Trophoblast cell (in vitro differentiated cells and primary cell): ENCODE measurements at regions not wholly inside any gene's neighbourhood (a gene's known extent, or its start where the extent isn't known, plus 50 kb on each side); places are given as distances from the start of the nearest gene placed in this dataset.

Experiments
- DNase-seq, 2 donors: peaks; one replicate each; pipeline ENCODE4 v3.0.0-alpha.2; 2016
- H2AFZ ChIP-seq: 2 replicates; pipeline ENCODE4 v1.6.1; 2013; ENCODE audit warnings: low read length, moderate library complexity, mild to moderate bottlenecking; ENCODE audit not compliant: insufficient read depth, poor library complexity
- H2AK5ac ChIP-seq: 2 replicates; pipeline ENCODE4 v1.6.1; 2013; ENCODE audit warnings: mild to moderate bottlenecking, low read length
- H2BK120ac ChIP-seq: 2 replicates; pipeline ENCODE4 v1.6.1; 2013; ENCODE audit warnings: low read length, mild to moderate bottlenecking, moderate library complexity; ENCODE audit not compliant: insufficient read depth, poor library complexity
- H2BK12ac ChIP-seq: 2 replicates; pipeline ENCODE4 v1.6.1; 2013; ENCODE audit warnings: mild to moderate bottlenecking, low read length, moderate library complexity
- H2BK5ac ChIP-seq: 2 replicates; pipeline ENCODE4 v1.6.1; 2013; ENCODE audit warnings: low read length, low read depth, moderate library complexity, mild to moderate bottlenecking; ENCODE audit not compliant: poor library complexity
- H3K14ac ChIP-seq: 2 replicates; pipeline ENCODE4 v1.6.1; 2013; ENCODE audit warnings: mild to moderate bottlenecking, low read length
- H3K18ac ChIP-seq: 2 replicates; pipeline ENCODE4 v1.6.1; 2013; ENCODE audit warnings: mild to moderate bottlenecking, low read length
- H3K23ac ChIP-seq: 2 replicates; pipeline ENCODE4 v1.6.1; 2013; ENCODE audit warnings: low read length
- H3K27ac ChIP-seq: 2 replicates; pipeline ENCODE4 v1.5.1; 2013; ENCODE audit warnings: low read depth, mild to moderate bottlenecking, inconsistent platforms, low read length, moderate library complexity
- H3K27me3 ChIP-seq: 2 replicates; pipeline ENCODE4 v1.6.1; 2013; ENCODE audit warnings: inconsistent platforms, mild to moderate bottlenecking, low read length, moderate library complexity; ENCODE audit not compliant: insufficient read depth
- H3K36me3 ChIP-seq, 2 experiments: 1 replicate in 1 of 2; 2 replicates in 1 of 2; pipeline ENCODE4 v1.6.1; 2013; ENCODE audit warnings: low read length in 2 of 2, mild to moderate bottlenecking in 2 of 2, moderate library complexity in 1 of 2; ENCODE audit not compliant: insufficient read depth in 2 of 2, control insufficient read depth in 1 of 2
- H3K4ac ChIP-seq: 2 replicates; pipeline ENCODE4 v1.6.1; 2013; ENCODE audit warnings: low read depth, mild to moderate bottlenecking, low read length, moderate library complexity
- H3K4me1 ChIP-seq, 2 experiments: 1 replicate in 1 of 2; 2 replicates in 1 of 2; pipeline ENCODE4 v1.6.1; 2013; ENCODE audit warnings: low read length in 2 of 2, mild to moderate bottlenecking in 2 of 2, moderate library complexity in 1 of 2; ENCODE audit not compliant: insufficient read depth in 2 of 2, control insufficient read depth in 1 of 2
- H3K4me2 ChIP-seq: 2 replicates; pipeline ENCODE4 v1.6.1; 2013; ENCODE audit warnings: inconsistent platforms, mild to moderate bottlenecking, low read length, moderate library complexity
- H3K4me3 ChIP-seq: 2 replicates; pipeline ENCODE4 v1.5.1; 2013; ENCODE audit warnings: mild to moderate bottlenecking, low read depth, low read length, inconsistent platforms
- H3K79me1 ChIP-seq: one replicate; pipeline ENCODE4 v1.6.1; 2013; ENCODE audit warnings: low read length
- H3K79me2 ChIP-seq: 2 replicates; pipeline ENCODE4 v1.6.1; 2013; ENCODE audit warnings: low read length, mild to moderate bottlenecking; ENCODE audit not compliant: control insufficient read depth, insufficient read depth, poor library complexity
- H3K9ac ChIP-seq: 2 replicates; pipeline ENCODE4 v1.6.1; 2013; ENCODE audit warnings: mild to moderate bottlenecking, low read length
- H3K9me3 ChIP-seq: 2 replicates; pipeline ENCODE4 v1.6.1; 2013; ENCODE audit warnings: low read depth, mild to moderate bottlenecking, control low read depth, inconsistent platforms, low read length; ENCODE audit not compliant: insufficient read depth
- H4K12ac ChIP-seq: 2 replicates; pipeline ENCODE4 v1.6.1; 2013; ENCODE audit warnings: low read depth, mild to moderate bottlenecking, low read length, moderate library complexity
- H4K8ac ChIP-seq: 2 replicates; pipeline ENCODE4 v1.6.1; 2013; ENCODE audit warnings: low read depth, mild to moderate bottlenecking, low read length, moderate library complexity
- H4K91ac ChIP-seq: one replicate; pipeline ENCODE4 v1.6.1; 2013; ENCODE audit warnings: low read depth, mild to moderate bottlenecking, low read length, moderate library complexity
- WGBS: extraction: QIAGEN DNeasy Blood & Tissue Kit; methylation state at CpG from one replicate; pipeline ENCODE4 v1.1.7; 2013; ENCODE audit warnings: missing lambda C conversion rate; ENCODE audit not compliant: insufficient read length, insufficient coverage; ENCODE audit errors: extremely low coverage; 5-methylcytosine and 5-hydroxymethylcytosine counted together

- no peak for DNase-seq
- no CpG with 5 or more reads among the region's 3 CpGs for WGBS
- no peak overlapping the region for H2AK5ac ChIP-seq
- H3K4me2 ChIP-seq: no peak overlapping the region
- no peaks in the 10 kb centered on the region for H3K9me3 ChIP-seq
- H3K14ac ChIP-seq: no peak overlapping the region
- H3K27me3 ChIP-seq: no peaks in the 10 kb centered on the region
- no peak overlapping the region for H2BK12ac ChIP-seq
- no peaks in the 10 kb centered on the region for H3K4me1 ChIP-seq
- no peak overlapping the region for H2BK5ac ChIP-seq
- no peak overlapping the region for H3K4me3 ChIP-seq
- H4K8ac ChIP-seq: no peak overlapping the region
- no peak overlapping the region for H4K91ac ChIP-seq
- H3K79me2 ChIP-seq: no peaks in the 10 kb centered on the region
- no peaks in the 10 kb centered on the region for H3K79me1 ChIP-seq
- no peak overlapping the region for H4K12ac ChIP-seq
- H3K18ac ChIP-seq: no peak overlapping the region
- no peak overlapping the region for H3K9ac ChIP-seq
- no peak overlapping the region for H3K23ac ChIP-seq
- H3K4ac ChIP-seq: no peak overlapping the region
- H2AFZ ChIP-seq: no peak overlapping the region
- no peaks in the 10 kb centered on the region for H3K36me3 ChIP-seq
- H2BK120ac ChIP-seq: no peak overlapping the region
- H3K27ac ChIP-seq: no peak overlapping the region
These were observed 921.7 kb downstream of the TBL1XR1 start for GRCh38 chr3:176275538-176275937.

- no peak overlapping the region for H3K4me2 ChIP-seq
- H3K14ac ChIP-seq: no peak overlapping the region
- no peaks in the 10 kb centered on the region for H3K79me1 ChIP-seq
- H2BK12ac ChIP-seq: no peak overlapping the region
- H3K4me3 ChIP-seq: no peak overlapping the region
- H3K79me2 ChIP-seq: no peaks in the 10 kb centered on the region
- DNase-seq: no peak
- no peak overlapping the region for H3K27ac ChIP-seq
- H2AFZ ChIP-seq: no peak overlapping the region
- H4K8ac ChIP-seq: no peak overlapping the region
- H2BK5ac ChIP-seq: no peak overlapping the region
- no peaks in the 10 kb centered on the region for H3K36me3 ChIP-seq
- no peak overlapping the region for H4K91ac ChIP-seq
- H3K4me1 ChIP-seq: no peaks in the 10 kb centered on the region
- H3K18ac ChIP-seq: no peak overlapping the region
- no peak overlapping the region for H3K9ac ChIP-seq
- no peak overlapping the region for H2BK120ac ChIP-seq
- no CpG with 5 or more reads among the region's 2 CpGs for WGBS
- H4K12ac ChIP-seq: no peak overlapping the region
- no peaks in the 10 kb centered on the region for H3K9me3 ChIP-seq
- H3K4ac ChIP-seq: no peak overlapping the region
- H3K23ac ChIP-seq: no peak overlapping the region
- no peaks in the 10 kb centered on the region for H3K27me3 ChIP-seq
- H2AK5ac ChIP-seq: no peak overlapping the region
These were observed 922.2 kb downstream of the TBL1XR1 start for GRCh38 chr3:176275113-176275512.

- Histone ChIP-seq H3K4ac (no peak overlapping the region), H4K12ac (no peak overlapping the region), H3K27me3 (no peaks in the 10 kb centered on the region), H3K4me2 (no peak overlapping the region), H3K4me1 (no peaks in the 10 kb centered on the region), H3K14ac (no peak overlapping the region), H3K79me2 (no peaks in the 10 kb centered on the region), H3K9ac (peak overlapping the region; percentile 34), H2BK120ac (no peak overlapping the region), H2BK12ac (no peak overlapping the region), H3K18ac (no peak overlapping the region), H2BK5ac (no peak overlapping the region), H4K8ac (no peak overlapping the region), H3K23ac (no peak overlapping the region), H3K4me3 (no peak overlapping the region), H2AK5ac (no peak overlapping the region), H2AFZ (no peak overlapping the region), H4K91ac (no peak overlapping the region), H3K27ac (no peak overlapping the region), H3K36me3 (no peaks in the 10 kb centered on the region), H3K9me3 (peaks cover 2% of the 10 kb centered on the region), H3K79me1 (no peaks in the 10 kb centered on the region)
- no CpG with 5 or more reads among the region's 5 CpGs for WGBS
- DNase-seq: no peak
These were observed 923.1 kb downstream of the TBL1XR1 start for GRCh38 chr3:176274161-176274560.

GRCh38 chr3:176262071-176262470 is 935.2 kb downstream of the TBL1XR1 start:
- WGBS: no CpG with 5 or more reads among the region's 8 CpGs
- Histone ChIP-seq H4K8ac (no peak overlapping the region), H3K9ac (no peak overlapping the region), H3K36me3 (no peaks in the 10 kb centered on the region), H2BK120ac (no peak overlapping the region), H2AK5ac (no peak overlapping the region), H3K4ac (no peak overlapping the region), H3K27me3 (no peaks in the 10 kb centered on the region), H4K91ac (no peak overlapping the region), H2AFZ (no peak overlapping the region), H3K18ac (no peak overlapping the region), H3K79me2 (no peaks in the 10 kb centered on the region), H3K27ac (no peak overlapping the region), H3K4me3 (no peak overlapping the region), H2BK5ac (no peak overlapping the region), H4K12ac (no peak overlapping the region), H3K4me2 (no peak overlapping the region), H3K9me3 (no peaks in the 10 kb centered on the region), H2BK12ac (no peak overlapping the region), H3K14ac (no peak overlapping the region), H3K23ac (no peak overlapping the region), H3K4me1 (no peaks in the 10 kb centered on the region), H3K79me1 (no peaks in the 10 kb centered on the region)
- no peak for DNase-seq
